HEK293T (cell line): ENCODE measurements at regions not wholly inside any gene's neighbourhood (a gene's known extent, or its start where the extent isn't known, plus 50 kb on each side); places are given as distances from the start of the nearest gene placed in this dataset.

Source experiments
- ARNT ChIP-seq: fragments of 450-650 bp; IDR thresholded peaks from 2 replicates; pipeline ENCODE4 v1.6.1; 2017; ENCODE audit warnings: mild to moderate bottlenecking
- FOXA1 ChIP-seq: fragments of 450-650 bp; IDR thresholded peaks from 2 replicates; pipeline ENCODE4 v1.6.1; 2016; ENCODE audit warnings: mild to moderate bottlenecking
- FOXK2 ChIP-seq: fragments of 450-650 bp; IDR thresholded peaks from 2 replicates; pipeline ENCODE4 v1.6.1; 2016; ENCODE audit warnings: mild to moderate bottlenecking
- FOXM1 ChIP-seq: fragments of 450-650 bp; IDR thresholded peaks from 2 replicates; pipeline ENCODE4 v1.6.1; 2017; ENCODE audit warnings: mild to moderate bottlenecking, borderline replicate concordance
- LEF1 ChIP-seq: fragments of 450-650 bp; IDR thresholded peaks from 2 replicates; pipeline ENCODE4 v1.6.1; 2017; ENCODE audit warnings: mild to moderate bottlenecking, borderline replicate concordance
- NFRKB ChIP-seq: fragments of 450-650 bp; IDR thresholded peaks from 2 replicates; pipeline ENCODE4 v1.6.1; 2016; ENCODE audit warnings: mild to moderate bottlenecking, moderate library complexity
- SP1 ChIP-seq: fragments of 450-650 bp; IDR thresholded peaks from 2 replicates; pipeline ENCODE4 v1.6.1; 2017
- SUZ12 ChIP-seq: fragments of 450-650 bp; IDR thresholded peaks from 2 replicates; pipeline ENCODE4 v1.6.1; 2016; ENCODE audit warnings: mild to moderate bottlenecking
- ZNF384 ChIP-seq: fragments of 450-650 bp; IDR thresholded peaks from 2 replicates; pipeline ENCODE4 v1.6.1; 2016

DNA sequence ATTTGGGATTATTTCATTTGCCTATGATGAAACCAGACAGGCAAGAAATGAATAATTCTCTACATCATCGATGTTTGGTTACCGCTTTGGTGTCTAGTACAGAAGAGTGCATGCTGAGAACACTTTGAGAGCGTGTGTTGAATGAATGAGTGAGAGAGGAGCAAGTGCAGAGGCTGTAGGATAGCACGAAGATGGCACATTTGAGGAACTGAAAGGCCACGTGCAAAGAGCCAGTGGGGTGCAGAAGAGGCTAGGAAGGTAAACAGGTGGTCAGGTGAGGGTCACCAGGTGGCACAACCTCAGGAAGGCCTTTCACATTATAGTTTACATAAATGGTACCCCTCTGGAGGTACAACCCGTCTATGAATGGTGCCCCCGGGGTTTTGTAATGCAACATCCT is 80.1 kb upstream of the SPHKAP start:
- no peak for TF ChIP-seq SUZ12
- no peak for TF ChIP-seq SP1
- no peak for TF ChIP-seq FOXA1
- no peak for TF ChIP-seq ARNT
- TF ChIP-seq LEF1, result no peak
- no peak for TF ChIP-seq NFRKB
- no peak for TF ChIP-seq FOXM1
- TF ChIP-seq FOXK2, result no peak
- TF ChIP-seq ZNF384, result no peak
